ENCODE measurements at regions not wholly inside any gene's neighbourhood (a gene's known extent, or its start where the extent isn't known, plus 50 kb on each side); places are given as distances from the start of the nearest gene placed in this dataset.

- Histone ChIP-seq H3K27me3 (ENCODE audit: insufficient read depth, low read length) (no peaks in the 10 kb centered on the region), H3K79me2 (ENCODE audit: control insufficient read depth, insufficient read depth, low read length, poor library complexity) (no peaks in the 10 kb centered on the region), H3K14ac (ENCODE audit: low read length) (no peak overlapping the region), H2AFZ (ENCODE audit: insufficient read depth, low read length, poor library complexity) (no peak overlapping the region), H2BK12ac (ENCODE audit: low read length) (no peak overlapping the region), H4K12ac (ENCODE audit: low read depth, low read length) (no peak overlapping the region), H2BK5ac (ENCODE audit: low read depth, low read length, poor library complexity) (no peak overlapping the region), H3K4me1 (ENCODE audit: control insufficient read depth in 1 of 2, insufficient read depth in 2 of 2, low read length in 2 of 2) (no peaks in the 10 kb centered on the region), H3K18ac (ENCODE audit: low read length) (no peak overlapping the region), H3K36me3 (ENCODE audit: control insufficient read depth in 1 of 2, insufficient read depth in 2 of 2, low read length in 2 of 2) (no peaks in the 10 kb centered on the region), H3K4ac (ENCODE audit: low read depth, low read length) (no peak overlapping the region), H2BK120ac (ENCODE audit: insufficient read depth, low read length, poor library complexity) (no peak overlapping the region), H3K27ac (ENCODE audit: low read depth, low read length) (no peak overlapping the region), H3K23ac (ENCODE audit: low read length) (no peak overlapping the region), H4K8ac (ENCODE audit: low read depth, low read length) (no peak overlapping the region), H3K79me1 (ENCODE audit: low read length) (no peaks in the 10 kb centered on the region), H2AK5ac (ENCODE audit: low read length) (no peak overlapping the region), H4K91ac (ENCODE audit: low read depth, low read length) (no peak overlapping the region), H3K4me2 (ENCODE audit: low read length) (no peak overlapping the region), H3K4me3 (ENCODE audit: low read depth, low read length) (no peak overlapping the region), H3K9ac (ENCODE audit: low read length) (no peak overlapping the region), H3K9me3 (ENCODE audit: insufficient read depth, low read depth, low read length) (no peaks in the 10 kb centered on the region)
- DNase-seq: no peak
Measured at GRCh38 chr3:96354742-96355141, 459.7 kb upstream of the EPHA6 start.

GRCh38 chr3:96361241-96361640 is 453.2 kb upstream of the EPHA6 start:
- H3K27ac ChIP-seq (ENCODE audit: low read depth, low read length): no peak overlapping the region
- no peak overlapping the region for H3K4me3 ChIP-seq (ENCODE audit: low read depth, low read length)
- no peak overlapping the region for H2AFZ ChIP-seq (ENCODE audit: insufficient read depth, low read length, poor library complexity)
- H3K9ac ChIP-seq (ENCODE audit: low read length): no peak overlapping the region
- WGBS (ENCODE audit: extremely low coverage, insufficient coverage, insufficient read length): no CpG with 5 or more reads among the region's 1 CpG
- no peak overlapping the region for H4K12ac ChIP-seq (ENCODE audit: low read depth, low read length)
- no peaks in the 10 kb centered on the region for H3K9me3 ChIP-seq (ENCODE audit: insufficient read depth, low read depth, low read length)
- DNase-seq: no peak
- H2BK120ac ChIP-seq (ENCODE audit: insufficient read depth, low read length, poor library complexity): no peak overlapping the region
- H3K23ac ChIP-seq (ENCODE audit: low read length): no peak overlapping the region
- no peak overlapping the region for H3K14ac ChIP-seq (ENCODE audit: low read length)
- no peak overlapping the region for H3K4me2 ChIP-seq (ENCODE audit: low read length)
- no peak overlapping the region for H2AK5ac ChIP-seq (ENCODE audit: low read length)
- no peaks in the 10 kb centered on the region for H3K79me1 ChIP-seq (ENCODE audit: low read length)
- H3K4me1 ChIP-seq (ENCODE audit: control insufficient read depth in 1 of 2, insufficient read depth in 2 of 2, low read length in 2 of 2): no peaks in the 10 kb centered on the region
- H3K36me3 ChIP-seq (ENCODE audit: control insufficient read depth in 1 of 2, insufficient read depth in 2 of 2, low read length in 2 of 2): no peaks in the 10 kb centered on the region
- no peak overlapping the region for H4K8ac ChIP-seq (ENCODE audit: low read depth, low read length)
- H2BK12ac ChIP-seq (ENCODE audit: low read length): no peak overlapping the region
- H3K18ac ChIP-seq (ENCODE audit: low read length): no peak overlapping the region
- H3K4ac ChIP-seq (ENCODE audit: low read depth, low read length): no peak overlapping the region
- H2BK5ac ChIP-seq (ENCODE audit: low read depth, low read length, poor library complexity): no peak overlapping the region
- H4K91ac ChIP-seq (ENCODE audit: low read depth, low read length): no peak overlapping the region
- no peaks in the 10 kb centered on the region for H3K79me2 ChIP-seq (ENCODE audit: control insufficient read depth, insufficient read depth, low read length, poor library complexity)
- H3K27me3 ChIP-seq (ENCODE audit: insufficient read depth, low read length): no peaks in the 10 kb centered on the region

DNA sequence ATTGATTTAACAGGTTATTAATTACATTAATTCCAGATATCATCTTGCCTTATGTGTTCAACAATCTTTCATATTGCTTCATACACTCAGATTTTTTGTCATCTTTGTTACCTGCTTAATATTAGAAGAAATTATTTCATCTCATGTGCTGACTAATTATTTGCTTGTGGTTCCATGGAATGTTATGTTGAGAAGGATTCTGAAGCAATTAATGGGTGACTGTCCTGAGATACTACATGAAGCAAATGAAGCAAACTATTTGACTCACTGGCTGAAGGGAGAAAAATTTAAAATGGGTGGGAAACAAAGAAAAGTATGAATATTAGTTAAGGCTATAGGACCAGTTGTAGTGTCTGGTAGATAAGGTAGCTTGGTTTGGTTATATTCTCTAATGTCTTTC is 443.8 kb upstream of the EPHA6 start:
- no peaks in the 10 kb centered on the region for H3K79me2 ChIP-seq (ENCODE audit: control insufficient read depth, insufficient read depth, low read length, poor library complexity)
- no peak overlapping the region for H3K4me3 ChIP-seq (ENCODE audit: low read depth, low read length)
- no peak overlapping the region for H3K14ac ChIP-seq (ENCODE audit: low read length)
- no peak overlapping the region for H4K12ac ChIP-seq (ENCODE audit: low read depth, low read length)
- H3K27me3 ChIP-seq (ENCODE audit: insufficient read depth, low read length): no peaks in the 10 kb centered on the region
- H3K23ac ChIP-seq (ENCODE audit: low read length): no peak overlapping the region
- H3K4me2 ChIP-seq (ENCODE audit: low read length): no peak overlapping the region
- H3K36me3 ChIP-seq (ENCODE audit: control insufficient read depth in 1 of 2, insufficient read depth in 2 of 2, low read length in 2 of 2): no peaks in the 10 kb centered on the region
- H3K4me1 ChIP-seq (ENCODE audit: control insufficient read depth in 1 of 2, insufficient read depth in 2 of 2, low read length in 2 of 2): no peaks in the 10 kb centered on the region
- DNase-seq: no peak
- no peak overlapping the region for H2BK5ac ChIP-seq (ENCODE audit: low read depth, low read length, poor library complexity)
- H2BK12ac ChIP-seq (ENCODE audit: low read length): no peak overlapping the region
- H3K4ac ChIP-seq (ENCODE audit: low read depth, low read length): no peak overlapping the region
- H3K27ac ChIP-seq (ENCODE audit: low read depth, low read length): no peak overlapping the region
- H3K79me1 ChIP-seq (ENCODE audit: low read length): no peaks in the 10 kb centered on the region
- H2BK120ac ChIP-seq (ENCODE audit: insufficient read depth, low read length, poor library complexity): no peak overlapping the region
- no peak overlapping the region for H2AK5ac ChIP-seq (ENCODE audit: low read length)
- no peak overlapping the region for H4K8ac ChIP-seq (ENCODE audit: low read depth, low read length)
- H4K91ac ChIP-seq (ENCODE audit: low read depth, low read length): no peak overlapping the region
- H2AFZ ChIP-seq (ENCODE audit: insufficient read depth, low read length, poor library complexity): no peak overlapping the region
- H3K18ac ChIP-seq (ENCODE audit: low read length): no peak overlapping the region
- no peaks in the 10 kb centered on the region for H3K9me3 ChIP-seq (ENCODE audit: insufficient read depth, low read depth, low read length)
- no peak overlapping the region for H3K9ac ChIP-seq (ENCODE audit: low read length)

GRCh38 chr3:96410006-96410730 is 404.2 kb upstream of the EPHA6 start:
- no CpG with 5 or more reads among the region's 1 CpG for WGBS (ENCODE audit: extremely low coverage, insufficient coverage, insufficient read length)
- no peak overlapping the region for H3K4me2 ChIP-seq (ENCODE audit: low read length)
- no peaks in the 10 kb centered on the region for H3K79me2 ChIP-seq (ENCODE audit: control insufficient read depth, insufficient read depth, low read length, poor library complexity)
- no peak overlapping the region for H3K23ac ChIP-seq (ENCODE audit: low read length)
- no peak overlapping the region for H3K14ac ChIP-seq (ENCODE audit: low read length)
- no peak overlapping the region for H4K91ac ChIP-seq (ENCODE audit: low read depth, low read length)
- no peak overlapping the region for H4K12ac ChIP-seq (ENCODE audit: low read depth, low read length)
- H3K4me1 ChIP-seq (ENCODE audit: control insufficient read depth in 1 of 2, insufficient read depth in 2 of 2, low read length in 2 of 2): no peaks in the 10 kb centered on the region
- H2BK12ac ChIP-seq (ENCODE audit: low read length): no peak overlapping the region
- no peak overlapping the region for H3K9ac ChIP-seq (ENCODE audit: low read length)
- H3K18ac ChIP-seq (ENCODE audit: low read length): no peak overlapping the region
- no peak overlapping the region for H2AFZ ChIP-seq (ENCODE audit: insufficient read depth, low read length, poor library complexity)
- H2BK120ac ChIP-seq (ENCODE audit: insufficient read depth, low read length, poor library complexity): no peak overlapping the region
- no peak for DNase-seq
- no peak overlapping the region for H3K4ac ChIP-seq (ENCODE audit: low read depth, low read length)
- H2BK5ac ChIP-seq (ENCODE audit: low read depth, low read length, poor library complexity): no peak overlapping the region
- H3K27ac ChIP-seq (ENCODE audit: low read depth, low read length): no peak overlapping the region
- no peaks in the 10 kb centered on the region for H3K36me3 ChIP-seq (ENCODE audit: control insufficient read depth in 1 of 2, insufficient read depth in 2 of 2, low read length in 2 of 2)
- H4K8ac ChIP-seq (ENCODE audit: low read depth, low read length): no peak overlapping the region
- no peaks in the 10 kb centered on the region for H3K27me3 ChIP-seq (ENCODE audit: insufficient read depth, low read length)
- no peak overlapping the region for H3K4me3 ChIP-seq (ENCODE audit: low read depth, low read length)
- no peaks in the 10 kb centered on the region for H3K79me1 ChIP-seq (ENCODE audit: low read length)
- H3K9me3 ChIP-seq (ENCODE audit: insufficient read depth, low read depth, low read length): peaks cover 2% of the 10 kb centered on the region
- H2AK5ac ChIP-seq (ENCODE audit: low read length): no peak overlapping the region

Measured in trophoblast cell (in vitro differentiated cells and primary cell).